HepG2 (cell line): ENCODE measurements at regions not wholly inside any gene's neighbourhood (a gene's known extent, or its start where the extent isn't known, plus 50 kb on each side); places are given as distances from the start of the nearest gene placed in this dataset.

Source experiments
- ARID2 ChIP-seq: sonication (generic); formaldehyde crosslinking; IDR thresholded peaks from 2 replicates; pipeline ENCODE4 v1.8.1; 2022; ENCODE audit warnings: mild to moderate bottlenecking, missing genetic modification reagents, borderline replicate concordance
- ATF7 ChIP-seq, 2 experiments: fragments of 450-650 bp in 1 of 2; sonication (generic) in 1 of 2; formaldehyde crosslinking in 1 of 2; IDR thresholded peaks; 2 replicates each; pipeline versions ENCODE4 v1.4.0 to v1.6.1; 2016 to 2020; ENCODE audit warnings: antibody characterized with exemption in 1 of 2, mild to moderate bottlenecking in 1 of 2, missing genetic modification reagents in 1 of 2
- CAMTA2 ChIP-seq: sonication (generic); formaldehyde crosslinking; IDR thresholded peaks from 2 replicates; pipeline ENCODE4 v1.4.0; 2020; ENCODE audit warnings: mild to moderate bottlenecking, missing genetic modification reagents, borderline replicate concordance
- ELF3 ChIP-seq: IDR thresholded peaks from 2 replicates; pipeline ENCODE4 v1.6.1; 2016; ENCODE audit warnings: missing genetic modification reagents, missing compliant biosample characterization
- ETV5 ChIP-seq: IDR thresholded peaks from 2 replicates; pipeline ENCODE4 v1.6.1; 2018; ENCODE audit warnings: missing biosample characterization, missing genetic modification reagents, inconsistent platforms, borderline replicate concordance
- HMG20B ChIP-seq: conservative IDR thresholded peaks from 2 replicates; pipeline ENCODE4 v1.6.1; 2016; ENCODE audit warnings: missing genetic modification reagents, missing compliant biosample characterization
- KLF12 ChIP-seq: sonication (generic); formaldehyde crosslinking; IDR thresholded peaks from 2 replicates; pipeline ENCODE4 v1.4.0; 2020; ENCODE audit warnings: missing genetic modification reagents, borderline replicate concordance
- ZFP91 ChIP-seq: sonication (generic); formaldehyde crosslinking; IDR thresholded peaks from 2 replicates; pipeline ENCODE4 v1.9.0; 2022; ENCODE audit warnings: missing genetic modification reagents, mild to moderate bottlenecking, borderline replicate concordance
- ZFYVE20 ChIP-seq: sonication (generic); formaldehyde crosslinking; IDR thresholded peaks from 2 replicates; pipeline ENCODE4 v1.8.0; 2023; ENCODE audit warnings: low read depth, mild to moderate bottlenecking, moderate library complexity, missing genetic modification reagents, borderline replicate concordance
- ZNF326 ChIP-seq: sonication (generic); formaldehyde crosslinking; IDR thresholded peaks from 2 replicates; pipeline ENCODE4 v1.4.0; 2020; ENCODE audit warnings: missing genetic modification reagents, borderline replicate concordance
- ZNF816 ChIP-seq: sonication (generic); formaldehyde crosslinking; IDR thresholded peaks from 2 replicates; pipeline ENCODE4 v1.8.0; 2022; ENCODE audit warnings: missing genetic modification reagents, mild to moderate bottlenecking, borderline replicate concordance
- TF ChIP-seq, protein P1 (sequence below): sonication (generic); formaldehyde crosslinking; IDR thresholded peaks from 2 replicates; pipeline ENCODE4 v1.5.0; 2020; ENCODE audit warnings: mild to moderate bottlenecking, missing genetic modification reagents, borderline replicate concordance
- TF ChIP-seq, protein P2 (sequence below): sonication (generic); formaldehyde crosslinking; IDR thresholded peaks from 2 replicates; pipeline ENCODE4 v1.4.0; 2020; ENCODE audit warnings: missing genetic modification reagents

DNA sequence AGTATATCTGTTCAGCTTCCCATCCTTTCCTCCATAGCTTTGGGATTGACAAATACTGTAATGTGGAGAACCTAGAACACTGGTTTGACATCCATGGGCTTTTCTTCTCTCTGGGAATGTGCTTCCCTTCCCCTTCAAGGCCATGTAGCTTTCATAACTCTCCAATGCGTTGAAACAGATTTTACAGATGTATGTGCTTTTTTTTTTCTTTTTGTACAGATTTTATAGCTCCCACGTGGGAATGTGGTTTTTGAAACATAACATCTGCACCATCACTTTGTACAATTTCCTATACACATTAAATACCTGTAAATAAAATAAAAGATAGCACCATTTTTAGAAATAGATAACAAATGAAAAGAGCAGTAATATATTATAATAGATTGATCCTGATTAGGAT lies 138.5 kb upstream of the TMPRSS15 start (continued):
- TF ChIP-seq, protein P1, sequence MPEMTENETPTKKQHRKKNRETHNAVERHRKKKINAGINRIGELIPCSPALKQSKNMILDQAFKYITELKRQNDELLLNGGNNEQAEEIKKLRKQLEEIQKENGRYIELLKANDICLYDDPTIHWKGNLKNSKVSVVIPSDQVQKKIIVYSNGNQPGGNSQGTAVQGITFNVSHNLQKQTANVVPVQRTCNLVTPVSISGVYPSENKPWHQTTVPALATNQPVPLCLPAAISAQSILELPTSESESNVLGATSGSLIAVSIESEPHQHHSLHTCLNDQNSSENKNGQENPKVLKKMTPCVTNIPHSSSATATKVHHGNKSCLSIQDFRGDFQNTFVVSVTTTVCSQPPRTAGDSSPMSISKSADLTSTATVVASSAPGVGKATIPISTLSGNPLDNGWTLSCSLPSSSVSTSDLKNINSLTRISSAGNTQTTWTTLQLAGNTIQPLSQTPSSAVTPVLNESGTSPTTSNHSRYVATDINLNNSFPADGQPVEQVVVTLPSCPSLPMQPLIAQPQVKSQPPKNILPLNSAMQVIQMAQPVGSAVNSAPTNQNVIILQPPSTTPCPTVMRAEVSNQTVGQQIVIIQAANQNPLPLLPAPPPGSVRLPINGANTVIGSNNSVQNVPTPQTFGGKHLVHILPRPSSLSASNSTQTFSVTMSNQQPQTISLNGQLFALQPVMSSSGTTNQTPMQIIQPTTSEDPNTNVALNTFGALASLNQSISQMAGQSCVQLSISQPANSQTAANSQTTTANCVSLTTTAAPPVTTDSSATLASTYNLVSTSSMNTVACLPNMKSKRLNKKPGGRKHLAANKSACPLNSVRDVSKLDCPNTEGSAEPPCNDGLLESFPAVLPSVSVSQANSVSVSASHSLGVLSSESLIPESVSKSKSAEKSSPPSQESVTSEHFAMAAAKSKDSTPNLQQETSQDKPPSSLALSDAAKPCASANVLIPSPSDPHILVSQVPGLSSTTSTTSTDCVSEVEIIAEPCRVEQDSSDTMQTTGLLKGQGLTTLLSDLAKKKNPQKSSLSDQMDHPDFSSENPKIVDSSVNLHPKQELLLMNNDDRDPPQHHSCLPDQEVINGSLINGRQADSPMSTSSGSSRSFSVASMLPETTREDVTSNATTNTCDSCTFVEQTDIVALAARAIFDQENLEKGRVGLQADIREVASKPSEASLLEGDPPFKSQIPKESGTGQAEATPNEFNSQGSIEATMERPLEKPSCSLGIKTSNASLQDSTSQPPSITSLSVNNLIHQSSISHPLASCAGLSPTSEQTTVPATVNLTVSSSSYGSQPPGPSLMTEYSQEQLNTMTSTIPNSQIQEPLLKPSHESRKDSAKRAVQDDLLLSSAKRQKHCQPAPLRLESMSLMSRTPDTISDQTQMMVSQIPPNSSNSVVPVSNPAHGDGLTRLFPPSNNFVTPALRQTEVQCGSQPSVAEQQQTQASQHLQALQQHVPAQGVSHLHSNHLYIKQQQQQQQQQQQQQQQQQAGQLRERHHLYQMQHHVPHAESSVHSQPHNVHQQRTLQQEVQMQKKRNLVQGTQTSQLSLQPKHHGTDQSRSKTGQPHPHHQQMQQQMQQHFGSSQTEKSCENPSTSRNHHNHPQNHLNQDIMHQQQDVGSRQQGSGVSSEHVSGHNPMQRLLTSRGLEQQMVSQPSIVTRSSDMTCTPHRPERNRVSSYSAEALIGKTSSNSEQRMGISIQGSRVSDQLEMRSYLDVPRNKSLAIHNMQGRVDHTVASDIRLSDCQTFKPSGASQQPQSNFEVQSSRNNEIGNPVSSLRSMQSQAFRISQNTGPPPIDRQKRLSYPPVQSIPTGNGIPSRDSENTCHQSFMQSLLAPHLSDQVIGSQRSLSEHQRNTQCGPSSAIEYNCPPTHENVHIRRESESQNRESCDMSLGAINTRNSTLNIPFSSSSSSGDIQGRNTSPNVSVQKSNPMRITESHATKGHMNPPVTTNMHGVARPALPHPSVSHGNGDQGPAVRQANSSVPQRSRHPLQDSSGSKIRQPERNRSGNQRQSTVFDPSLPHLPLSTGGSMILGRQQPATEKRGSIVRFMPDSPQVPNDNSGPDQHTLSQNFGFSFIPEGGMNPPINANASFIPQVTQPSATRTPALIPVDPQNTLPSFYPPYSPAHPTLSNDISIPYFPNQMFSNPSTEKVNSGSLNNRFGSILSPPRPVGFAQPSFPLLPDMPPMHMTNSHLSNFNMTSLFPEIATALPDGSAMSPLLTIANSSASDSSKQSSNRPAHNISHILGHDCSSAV (CRISPR knock-in tag), result no peak
- no peak for TF ChIP-seq KLF12 (CRISPR knock-in tag)
- TF ChIP-seq ZNF816, result no peak
- TF ChIP-seq, protein P2, sequence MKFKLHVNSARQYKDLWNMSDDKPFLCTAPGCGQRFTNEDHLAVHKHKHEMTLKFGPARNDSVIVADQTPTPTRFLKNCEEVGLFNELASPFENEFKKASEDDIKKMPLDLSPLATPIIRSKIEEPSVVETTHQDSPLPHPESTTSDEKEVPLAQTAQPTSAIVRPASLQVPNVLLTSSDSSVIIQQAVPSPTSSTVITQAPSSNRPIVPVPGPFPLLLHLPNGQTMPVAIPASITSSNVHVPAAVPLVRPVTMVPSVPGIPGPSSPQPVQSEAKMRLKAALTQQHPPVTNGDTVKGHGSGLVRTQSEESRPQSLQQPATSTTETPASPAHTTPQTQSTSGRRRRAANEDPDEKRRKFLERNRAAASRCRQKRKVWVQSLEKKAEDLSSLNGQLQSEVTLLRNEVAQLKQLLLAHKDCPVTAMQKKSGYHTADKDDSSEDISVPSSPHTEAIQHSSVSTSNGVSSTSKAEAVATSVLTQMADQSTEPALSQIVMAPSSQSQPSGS (CRISPR knock-in tag), result no peak
- no peak for TF ChIP-seq ATF7 (IDR thresholded peaks at IDR 0.05)
- TF ChIP-seq ATF7 (CRISPR knock-in tag; IDR thresholded peaks at IDR 0.05), result no peak
- no peak for TF ChIP-seq ZFYVE20 (CRISPR knock-in tag)
- TF ChIP-seq ELF3, result no peak
- TF ChIP-seq CAMTA2, result no peak
- no peak for TF ChIP-seq ZFP91 (CRISPR knock-in tag)
- no peak for TF ChIP-seq ZNF326 (CRISPR knock-in tag)
- TF ChIP-seq ETV5 (CRISPR knock-in tag), result no peak
- TF ChIP-seq ARID2 (CRISPR knock-in tag), result no peak
- no peak for TF ChIP-seq HMG20B (CRISPR knock-in tag)
- TF ChIP-seq, all 625 proteins: peak for 0
